ENCODE measurements at regions not wholly inside any gene's neighbourhood (a gene's known extent, or its start where the extent isn't known, plus 50 kb on each side); places are given as distances from the start of the nearest gene placed in this dataset.

DNA sequence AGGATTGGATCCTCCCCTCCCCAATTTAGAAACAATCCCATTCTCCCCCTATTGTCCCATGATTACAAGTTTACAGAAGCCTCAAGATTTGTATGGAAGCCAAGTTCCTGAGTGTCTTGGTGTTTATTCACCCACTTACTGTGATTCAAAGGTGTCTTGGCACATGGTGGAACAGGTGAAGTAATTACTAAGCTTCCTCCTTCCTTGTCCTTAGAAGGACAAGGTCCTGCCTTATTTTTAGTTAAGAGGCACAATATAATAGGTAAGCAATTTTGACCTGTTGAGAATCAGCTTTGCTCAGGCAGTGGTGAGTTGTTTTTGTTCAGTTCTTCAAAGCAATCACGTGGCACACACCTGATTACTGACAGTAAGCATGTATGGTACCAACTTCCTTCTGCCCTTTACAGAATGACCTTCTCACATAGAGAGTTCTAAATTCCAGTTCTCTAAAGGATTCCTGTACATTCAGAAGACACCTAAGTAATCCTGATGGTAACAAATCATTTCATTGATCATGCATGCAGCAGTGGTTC, 60.7 kb upstream of the SLC13A1 start:
- no peaks in the 10 kb centered on the region for H3K4me1 ChIP-seq
- H3K4me3 ChIP-seq = no peak overlapping the region
- H3K36me3 ChIP-seq = no peaks in the 10 kb centered on the region
- DNase-seq (no peak), ATAC-seq (peak in 1 of 2 donors; percentile 51)
- H3K27me3 ChIP-seq (ENCODE audit: low read depth) = no peaks in the 10 kb centered on the region
- intact Hi-C loops (cut with DNase I) = no loop called here
- no peaks in the 10 kb centered on the region for H3K9me3 ChIP-seq
- TF ChIP-seq, protein P1, sequence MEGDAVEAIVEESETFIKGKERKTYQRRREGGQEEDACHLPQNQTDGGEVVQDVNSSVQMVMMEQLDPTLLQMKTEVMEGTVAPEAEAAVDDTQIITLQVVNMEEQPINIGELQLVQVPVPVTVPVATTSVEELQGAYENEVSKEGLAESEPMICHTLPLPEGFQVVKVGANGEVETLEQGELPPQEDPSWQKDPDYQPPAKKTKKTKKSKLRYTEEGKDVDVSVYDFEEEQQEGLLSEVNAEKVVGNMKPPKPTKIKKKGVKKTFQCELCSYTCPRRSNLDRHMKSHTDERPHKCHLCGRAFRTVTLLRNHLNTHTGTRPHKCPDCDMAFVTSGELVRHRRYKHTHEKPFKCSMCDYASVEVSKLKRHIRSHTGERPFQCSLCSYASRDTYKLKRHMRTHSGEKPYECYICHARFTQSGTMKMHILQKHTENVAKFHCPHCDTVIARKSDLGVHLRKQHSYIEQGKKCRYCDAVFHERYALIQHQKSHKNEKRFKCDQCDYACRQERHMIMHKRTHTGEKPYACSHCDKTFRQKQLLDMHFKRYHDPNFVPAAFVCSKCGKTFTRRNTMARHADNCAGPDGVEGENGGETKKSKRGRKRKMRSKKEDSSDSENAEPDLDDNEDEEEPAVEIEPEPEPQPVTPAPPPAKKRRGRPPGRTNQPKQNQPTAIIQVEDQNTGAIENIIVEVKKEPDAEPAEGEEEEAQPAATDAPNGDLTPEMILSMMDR (IDR thresholded peaks at IDR 0.05) = no peak
- no peak overlapping the region for H3K27ac ChIP-seq

DNA sequence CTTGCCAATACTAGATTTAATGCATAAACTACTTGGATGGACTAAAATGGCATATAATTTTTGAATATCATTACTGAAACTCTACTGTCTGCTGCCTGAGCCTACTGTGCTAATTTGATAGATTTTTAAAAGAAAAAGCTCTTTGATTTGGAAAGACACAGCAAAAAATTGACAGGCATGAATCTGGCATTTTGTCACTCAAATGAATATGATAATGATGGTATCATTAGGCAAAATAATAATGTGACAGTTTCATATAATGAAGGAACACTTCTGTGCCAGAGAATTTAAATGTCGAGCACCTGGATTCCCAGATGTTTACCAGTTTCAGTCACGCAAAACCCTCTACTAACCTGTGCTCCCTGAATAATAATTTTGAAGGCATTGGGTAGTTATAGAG, 60.0 kb upstream of the SLC13A1 start:
- H3K9me3 ChIP-seq = no peaks in the 10 kb centered on the region
- TF ChIP-seq, protein P1 (IDR thresholded peaks at IDR 0.05) = no peak
- no peak for ATAC-seq
- intact Hi-C loops (cut with DNase I) = no loop called here
- no peaks in the 10 kb centered on the region for H3K36me3 ChIP-seq
- no peak overlapping the region for H3K27ac ChIP-seq
- no peak for DNase-seq
- H3K4me1 ChIP-seq = no peaks in the 10 kb centered on the region
- no peaks in the 10 kb centered on the region for H3K27me3 ChIP-seq (ENCODE audit: low read depth)
- H3K4me3 ChIP-seq = no peak overlapping the region

All from lower lobe of right lung (tissue), 2 donors.